HG03457 (cell line): ENCODE measurements at regions not wholly inside any gene's neighbourhood (a gene's known extent, or its start where the extent isn't known, plus 50 kb on each side); places are given as distances from the start of the nearest gene placed in this dataset.
"Not testable (repeated sequence)": the region's sequence is repeated elsewhere in the genome, so short reads cannot be mapped to it uniquely, and the experiment has no call there.

Source experiments
- ATAC-seq: cut with Tn5 transposase; IDR thresholded peaks from one replicate; pipeline ENCODE4 v1.9.1; 2021; ENCODE audit warnings: moderate number of reproducible peaks; ENCODE audit not compliant: unreplicated experiment

DNA sequence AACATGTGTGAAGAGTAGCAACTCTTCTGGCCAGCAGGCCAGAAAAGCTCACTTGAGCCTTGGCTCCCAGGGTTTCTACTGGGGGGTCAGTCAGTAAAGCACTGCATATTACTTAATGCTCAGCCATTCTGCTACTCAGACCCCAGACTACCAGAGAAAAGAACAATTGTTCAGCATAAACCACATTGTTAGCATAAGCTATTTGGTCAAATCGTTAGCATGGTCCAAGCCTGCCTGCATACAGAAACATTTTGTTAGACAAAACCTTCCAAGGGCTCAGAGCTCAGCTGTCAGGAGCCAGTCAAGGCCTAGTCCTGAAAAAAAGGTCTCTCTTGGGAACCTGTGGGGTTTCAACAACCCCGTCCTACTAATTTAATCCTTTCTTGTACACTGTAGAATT is 449.3 kb downstream of the PRR16 start:
- no peak for ATAC-seq

DNA sequence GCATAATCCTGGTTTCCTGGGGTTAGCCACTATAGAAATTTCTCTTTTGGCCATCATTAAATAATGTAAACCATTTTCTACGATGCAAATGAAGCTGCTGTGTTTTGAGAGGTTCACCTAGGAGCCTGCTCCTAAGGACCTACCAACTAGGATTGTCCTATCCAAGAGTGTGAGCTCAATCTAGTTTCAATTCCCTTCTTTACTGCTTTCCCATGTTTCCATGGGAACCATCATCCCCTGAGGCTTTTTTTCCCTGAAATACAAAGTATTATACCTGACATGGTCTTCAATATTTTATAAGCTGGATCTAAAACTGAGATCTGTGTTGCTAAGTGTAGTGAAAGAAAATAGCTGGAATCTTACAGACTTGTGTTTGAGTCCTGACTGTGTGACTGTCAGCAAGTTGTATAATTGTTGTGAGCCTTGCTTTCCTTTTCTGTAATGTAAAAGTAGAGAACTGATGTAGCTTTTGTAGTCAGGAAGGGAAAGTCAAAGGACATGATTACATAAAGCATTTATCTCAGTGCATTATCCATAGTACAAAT is 453.2 kb downstream of the PRR16 start:
- no peak for ATAC-seq

DNA sequence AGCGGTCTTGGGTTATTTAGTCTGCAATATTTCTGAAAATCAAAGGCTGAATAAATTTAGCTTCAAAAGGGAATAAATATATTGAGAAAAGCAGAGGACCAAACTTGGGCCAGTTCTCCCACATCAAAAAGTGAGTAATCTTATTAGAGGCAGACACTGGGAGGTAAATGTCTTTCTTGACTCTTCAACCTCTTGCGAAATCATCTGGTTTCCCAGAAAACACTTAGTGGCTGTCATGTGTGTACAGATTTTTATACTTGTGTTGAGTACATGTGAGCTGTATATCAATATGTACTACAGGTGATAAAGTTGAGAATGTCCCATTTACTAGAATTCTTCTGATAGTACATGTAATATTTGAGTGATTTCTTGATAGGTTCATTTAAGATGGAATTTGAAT is 454.9 kb downstream of the PRR16 start:
- no peak for ATAC-seq

- ATAC-seq: no peak
These were observed 458.9 kb downstream of the PRR16 start for GRCh38 chr5:120923026-120923425.

DNA sequence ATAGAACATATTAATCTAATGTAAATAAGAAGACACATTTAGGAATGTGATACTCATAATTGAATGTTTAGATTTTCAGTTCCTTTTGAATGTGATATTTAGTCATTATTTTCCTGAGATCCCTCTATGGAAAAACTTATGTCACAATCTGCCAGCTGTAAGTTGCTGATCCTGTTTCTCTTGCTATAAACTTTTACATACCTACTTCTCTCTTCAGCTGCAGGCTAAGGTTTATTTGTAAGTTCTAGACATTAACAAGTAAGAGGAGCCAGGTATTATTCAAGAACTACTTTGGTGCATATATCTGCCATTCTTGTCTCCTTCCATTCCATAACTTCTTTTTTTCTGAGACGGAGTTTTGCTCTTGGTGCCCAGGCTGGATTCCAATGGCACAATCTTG is 462.4 kb downstream of the PRR16 start:
- ATAC-seq: no peak

- ATAC-seq: no peak
These were observed 463.9 kb downstream of the PRR16 start for GRCh38 chr5:120927950-120928530.

- no peak for ATAC-seq
These were observed 468.4 kb downstream of the PRR16 start for GRCh38 chr5:120932480-120932879.

- no peak for ATAC-seq
These were observed 469.9 kb downstream of the PRR16 start for GRCh38 chr5:120934031-120934430.

DNA sequence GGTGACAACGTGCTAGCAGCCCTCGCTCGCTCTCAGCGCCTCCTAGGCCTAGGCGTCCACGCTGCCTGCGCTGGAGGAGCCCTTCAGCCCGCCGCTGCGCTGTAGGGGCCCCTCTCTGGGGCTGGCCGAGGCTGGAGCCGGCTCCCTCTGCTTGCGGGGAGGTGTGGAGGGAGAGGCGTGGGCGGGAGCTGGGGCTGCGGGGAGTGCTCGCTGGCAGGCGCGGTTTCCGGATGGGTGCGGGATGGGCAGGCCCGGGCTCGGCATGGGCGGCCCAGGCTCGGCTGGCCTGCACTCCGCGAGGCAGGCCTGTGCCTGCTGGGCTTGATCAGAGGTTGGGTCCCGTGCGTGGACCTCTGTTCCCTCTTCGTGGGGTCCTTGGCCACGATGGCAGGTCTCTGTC is 472.6 kb downstream of the PRR16 start:
- ATAC-seq: no peak

GRCh38 chr5:120938604-120939003 is 474.5 kb downstream of the PRR16 start:
- no peak for ATAC-seq

- no peak for ATAC-seq
These were observed 478.7 kb downstream of the PRR16 start for GRCh38 chr5:120942596-120943350.

DNA sequence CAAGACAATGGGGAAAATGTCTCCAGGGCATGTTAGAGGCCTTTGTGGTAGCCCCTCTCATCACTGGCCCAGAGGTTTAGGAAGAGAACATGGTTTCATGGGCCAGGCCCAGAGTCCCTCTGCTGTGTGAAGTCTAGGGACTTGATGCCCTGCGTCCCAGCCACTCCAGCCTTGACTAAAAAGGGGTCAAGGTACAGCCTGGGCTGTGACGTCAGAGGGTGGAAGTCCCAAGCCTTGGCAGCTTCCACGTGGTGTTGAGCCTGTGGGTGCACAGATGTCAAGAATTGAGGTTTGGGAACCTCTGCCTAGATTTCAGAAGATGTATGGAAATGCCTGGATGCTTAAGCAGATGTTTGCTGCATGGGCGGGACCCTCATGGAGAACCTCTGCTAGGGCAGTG is 485.5 kb downstream of the PRR16 start:
- not testable (repeated sequence) for ATAC-seq

GRCh38 chr5:120953445-120953844 is 489.3 kb downstream of the PRR16 start:
- not testable (repeated sequence) for ATAC-seq

DNA sequence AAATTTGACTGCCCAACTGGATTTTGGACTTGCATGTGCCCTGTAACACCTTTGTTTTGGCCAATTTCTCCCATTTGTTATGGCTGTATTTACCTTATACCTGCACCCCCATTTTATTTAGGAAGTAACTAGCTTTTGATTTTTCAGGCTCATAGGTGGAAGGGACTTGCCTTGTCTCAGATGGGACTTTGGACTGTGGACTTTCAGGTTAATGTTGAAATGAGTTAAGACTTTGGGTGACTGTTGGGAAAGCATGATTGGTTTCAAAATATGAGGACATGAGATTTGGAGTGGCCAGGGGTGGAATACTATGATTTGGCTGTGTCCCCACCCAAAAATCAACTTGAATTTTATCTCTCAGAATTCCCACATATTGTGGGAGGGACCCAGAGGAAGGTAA is 490.2 kb downstream of the PRR16 start:
- no peak for ATAC-seq

DNA sequence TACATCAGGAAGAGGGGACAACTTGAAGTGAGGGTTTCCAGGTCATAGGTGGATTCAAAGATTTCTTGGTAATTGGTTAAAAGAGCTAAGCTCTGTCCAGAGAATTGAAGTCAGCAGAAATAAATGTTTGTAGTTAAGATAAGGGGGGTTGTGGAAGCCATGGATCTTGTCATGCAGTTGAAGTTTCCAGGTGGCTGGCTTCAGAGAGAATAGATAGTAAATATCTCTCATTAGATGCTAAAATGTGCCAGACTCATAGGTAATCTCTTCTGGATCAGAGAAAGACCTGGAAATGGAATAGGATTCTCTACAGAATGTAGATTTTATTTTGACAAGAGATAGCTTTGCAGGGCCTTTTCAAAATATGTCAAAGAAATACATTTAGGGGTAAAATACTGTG is 491.7 kb downstream of the PRR16 start:
- ATAC-seq: no peak

DNA sequence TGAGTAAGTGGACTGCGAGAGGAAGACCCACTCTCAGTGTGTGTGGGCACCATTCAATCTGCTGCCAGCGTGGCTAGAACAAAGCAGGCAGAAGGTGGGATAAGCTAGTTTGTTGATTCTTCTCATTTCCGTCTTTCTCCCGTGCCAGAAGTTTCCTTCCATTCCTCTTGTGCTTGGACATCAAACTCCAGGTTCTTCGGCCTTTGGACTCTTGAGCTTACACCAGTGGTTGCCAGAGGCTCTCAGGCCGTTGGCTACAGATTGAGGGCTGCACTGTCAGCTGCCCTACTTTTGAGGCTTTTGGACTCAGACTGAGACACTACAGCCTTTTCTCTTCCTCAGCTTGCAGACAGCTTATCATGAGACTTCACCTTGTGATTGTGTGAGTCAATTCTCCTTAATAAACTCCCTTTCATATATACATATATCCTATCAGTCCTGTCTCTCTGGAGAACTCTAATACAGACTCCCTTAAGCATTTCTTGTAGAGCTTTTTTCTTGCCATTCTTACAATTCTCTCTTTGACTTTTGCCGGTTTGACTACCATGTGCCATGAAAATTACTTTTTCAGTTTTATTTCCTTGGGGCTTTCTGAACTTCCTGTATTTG is 494.9 kb downstream of the PRR16 start:
- ATAC-seq: no peak

- no peak for ATAC-seq
These were observed 496.4 kb downstream of the PRR16 start for GRCh38 chr5:120960510-120960909.

GRCh38 chr5:120967366-120967765 is 503.3 kb downstream of the PRR16 start:
- ATAC-seq: no peak

- no peak for ATAC-seq
These were observed 510.6 kb downstream of the PRR16 start for GRCh38 chr5:120974690-120975089.

DNA sequence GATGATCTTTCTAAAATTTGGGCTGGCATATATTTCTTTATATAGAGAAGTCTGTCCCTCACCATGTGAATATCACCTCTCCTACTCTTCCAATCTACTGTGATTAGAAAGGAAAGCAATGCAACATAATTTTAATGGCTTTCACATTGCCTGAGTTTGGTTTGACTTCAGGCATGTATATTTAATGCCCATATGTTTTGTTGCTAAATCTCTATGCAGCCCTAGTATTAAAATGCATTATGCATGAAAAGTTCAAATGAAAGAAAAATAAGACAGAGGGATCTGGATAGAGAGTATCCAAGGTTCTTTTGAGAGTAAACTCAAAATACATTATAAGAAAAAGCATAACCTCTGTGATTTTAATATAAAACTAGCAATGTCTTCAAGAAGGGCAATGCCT is 518.3 kb downstream of the PRR16 start:
- no peak for ATAC-seq

- ATAC-seq: no peak
These were observed 521.4 kb downstream of the PRR16 start for GRCh38 chr5:120985526-120985925.

DNA sequence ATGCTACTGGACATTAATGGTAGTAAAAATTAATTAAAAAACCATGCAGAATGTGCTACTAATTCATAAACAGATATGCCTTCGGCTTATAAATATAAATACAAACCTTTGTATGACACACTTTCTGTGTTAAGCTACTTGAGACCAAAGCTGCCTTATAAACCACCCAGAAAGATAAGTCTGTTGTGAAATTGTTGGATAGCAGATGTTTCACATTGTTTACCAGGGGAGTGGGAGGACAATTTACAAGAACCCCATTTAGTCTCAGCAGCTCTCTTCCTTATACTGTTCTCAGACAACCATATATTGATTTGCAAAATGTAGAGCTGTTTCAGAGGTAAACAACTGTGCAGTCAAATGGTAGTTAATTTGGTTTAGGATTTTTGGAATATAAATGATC is 524.4 kb downstream of the PRR16 start:
- ATAC-seq: no peak
